ENCODE measurements at regions not wholly inside any gene's neighbourhood (a gene's known extent, or its start where the extent isn't known, plus 50 kb on each side); places are given as distances from the start of the nearest gene placed in this dataset.

DNA sequence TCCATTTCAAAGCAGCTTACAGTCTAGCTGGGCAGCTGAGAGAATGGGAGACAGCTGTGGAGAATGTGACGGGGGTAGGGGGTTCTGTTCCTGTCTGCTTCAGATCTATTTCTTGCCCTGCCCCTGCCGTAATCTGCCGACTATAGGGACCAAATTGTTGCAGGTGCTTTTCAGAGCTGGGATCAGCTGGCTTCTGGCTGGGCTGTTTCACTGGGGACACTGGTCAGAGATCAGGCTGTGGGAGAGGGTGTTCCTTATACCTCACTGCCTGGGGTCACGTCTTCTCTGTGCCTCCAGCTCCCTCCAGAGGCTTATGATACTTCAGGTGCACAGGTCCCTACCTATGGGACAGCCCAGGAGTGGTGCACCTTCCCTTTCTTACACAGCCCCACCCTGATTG is 514.9 kb upstream of the GOT2 start:
- TF ChIP-seq, protein P1, sequence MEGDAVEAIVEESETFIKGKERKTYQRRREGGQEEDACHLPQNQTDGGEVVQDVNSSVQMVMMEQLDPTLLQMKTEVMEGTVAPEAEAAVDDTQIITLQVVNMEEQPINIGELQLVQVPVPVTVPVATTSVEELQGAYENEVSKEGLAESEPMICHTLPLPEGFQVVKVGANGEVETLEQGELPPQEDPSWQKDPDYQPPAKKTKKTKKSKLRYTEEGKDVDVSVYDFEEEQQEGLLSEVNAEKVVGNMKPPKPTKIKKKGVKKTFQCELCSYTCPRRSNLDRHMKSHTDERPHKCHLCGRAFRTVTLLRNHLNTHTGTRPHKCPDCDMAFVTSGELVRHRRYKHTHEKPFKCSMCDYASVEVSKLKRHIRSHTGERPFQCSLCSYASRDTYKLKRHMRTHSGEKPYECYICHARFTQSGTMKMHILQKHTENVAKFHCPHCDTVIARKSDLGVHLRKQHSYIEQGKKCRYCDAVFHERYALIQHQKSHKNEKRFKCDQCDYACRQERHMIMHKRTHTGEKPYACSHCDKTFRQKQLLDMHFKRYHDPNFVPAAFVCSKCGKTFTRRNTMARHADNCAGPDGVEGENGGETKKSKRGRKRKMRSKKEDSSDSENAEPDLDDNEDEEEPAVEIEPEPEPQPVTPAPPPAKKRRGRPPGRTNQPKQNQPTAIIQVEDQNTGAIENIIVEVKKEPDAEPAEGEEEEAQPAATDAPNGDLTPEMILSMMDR (IDR thresholded peaks at IDR 0.05): no peak
- TF ChIP-seq POLR2A (IDR thresholded peaks at IDR 0.05; ENCODE audit: low read depth): no peak
- no peak for TF ChIP-seq POLR2AphosphoS5 (IDR thresholded peaks at IDR 0.05)
- TF ChIP-seq EP300 (IDR thresholded peaks at IDR 0.05): no peak
